ENCODE measurements at regions not wholly inside any gene's neighbourhood (a gene's known extent, or its start where the extent isn't known, plus 50 kb on each side); places are given as distances from the start of the nearest gene placed in this dataset.

DNA sequence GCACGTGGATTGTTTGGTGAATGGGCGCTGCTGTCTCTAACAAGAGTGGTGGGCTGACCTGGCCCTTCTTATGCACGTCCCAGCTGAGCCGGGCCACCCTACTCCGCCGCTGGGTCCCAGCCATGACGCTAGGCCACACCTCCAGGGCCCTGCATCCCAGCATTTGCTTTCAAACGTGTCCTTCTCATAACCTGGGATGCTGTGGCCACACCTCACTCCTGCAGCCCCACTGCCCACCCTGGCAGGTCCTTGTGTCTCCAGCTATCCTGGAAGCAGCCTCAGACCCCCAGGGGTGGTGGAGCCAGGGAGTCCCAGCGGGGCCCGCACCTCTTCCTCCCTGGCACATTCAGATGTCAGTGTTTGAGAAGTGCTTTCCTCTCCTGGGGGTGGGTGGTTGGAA is 168.6 kb downstream of the IRF8 start:
- no peak overlapping the region for H3K4me3 ChIP-seq (ENCODE audit: control insufficient read depth in 1 of 7, extremely low read depth in 1 of 7, insufficient read depth in 4 of 7, low read depth in 2 of 7, low read length in 6 of 7)
- no peaks in the 10 kb centered on the region for H3K36me3 ChIP-seq (ENCODE audit: control insufficient read depth in 4 of 4, insufficient read depth in 4 of 4, low read length in 3 of 4)
- ChIA-PET POLR2A (no interaction called here), CTCF (interaction anchor here (1.1 kb wide), 1 partner anchor 11 kb away, joined by 3 read pairs; no protein-coding TSS in a partner anchor)
- DNase-seq: no peak
- H3K27me3 ChIP-seq (replicated peaks in 2 of 5; ENCODE audit: control insufficient read depth in 4 of 5, insufficient read depth in 5 of 5, low read length in 4 of 5): peaks cover 0 to 44% (median 19%) of the 10 kb centered on the region in 5 experiments
- no peak overlapping the region for H3K27ac ChIP-seq (ENCODE audit: insufficient read depth in 1 of 2, low read depth in 1 of 2, low read length in 2 of 2, poor library complexity in 1 of 2, severe bottlenecking in 2 of 2)
- WGBS (ENCODE audit: insufficient coverage): 95% methylated on average over 8 of the region's 10 CpGs
- peaks cover 0 to 4% (median 0%) of the 10 kb centered on the region in 5 experiments for H3K9me3 ChIP-seq (ENCODE audit: control extremely low read depth in 1 of 5, control insufficient read depth in 4 of 5, insufficient read depth in 2 of 5, low read depth in 1 of 5, low read length in 4 of 5)
- peaks cover 0 to 8% (median 0%) of the 10 kb centered on the region in 4 experiments for H3K4me1 ChIP-seq (ENCODE audit: control extremely low read depth in 1 of 4, control insufficient read depth in 4 of 4, insufficient read depth in 4 of 4, low read length in 3 of 4)

GRCh38 chr16:86067936-86068335 is 169.0 kb downstream of the IRF8 start:
- Histone ChIP-seq H3K27ac (ENCODE audit: insufficient read depth in 1 of 2, low read depth in 1 of 2, low read length in 2 of 2, poor library complexity in 1 of 2, severe bottlenecking in 2 of 2) (no peak overlapping the region), H3K9me3 (ENCODE audit: control extremely low read depth in 1 of 5, control insufficient read depth in 4 of 5, insufficient read depth in 2 of 5, low read depth in 1 of 5, low read length in 4 of 5) (peaks cover 0 to 4% (median 0%) of the 10 kb centered on the region in 5 experiments), H3K27me3 (replicated peaks in 2 of 5; ENCODE audit: control insufficient read depth in 4 of 5, insufficient read depth in 5 of 5, low read length in 4 of 5) (peaks cover 0 to 46% (median 19%) of the 10 kb centered on the region in 5 experiments), H3K4me3 (ENCODE audit: control insufficient read depth in 1 of 7, extremely low read depth in 1 of 7, insufficient read depth in 4 of 7, low read depth in 2 of 7, low read length in 6 of 7) (no peak overlapping the region), H3K36me3 (ENCODE audit: control insufficient read depth in 4 of 4, insufficient read depth in 4 of 4, low read length in 3 of 4) (no peaks in the 10 kb centered on the region), H3K4me1 (ENCODE audit: control extremely low read depth in 1 of 4, control insufficient read depth in 4 of 4, insufficient read depth in 4 of 4, low read length in 3 of 4) (peaks cover 0 to 8% (median 0%) of the 10 kb centered on the region in 4 experiments)
- DNase-seq: no peak
- 91% methylated on average over 8 of the region's 8 CpGs for WGBS (ENCODE audit: insufficient coverage)
- CTCF ChIA-PET: no interaction called here
- POLR2A ChIA-PET: no interaction called here

DNA sequence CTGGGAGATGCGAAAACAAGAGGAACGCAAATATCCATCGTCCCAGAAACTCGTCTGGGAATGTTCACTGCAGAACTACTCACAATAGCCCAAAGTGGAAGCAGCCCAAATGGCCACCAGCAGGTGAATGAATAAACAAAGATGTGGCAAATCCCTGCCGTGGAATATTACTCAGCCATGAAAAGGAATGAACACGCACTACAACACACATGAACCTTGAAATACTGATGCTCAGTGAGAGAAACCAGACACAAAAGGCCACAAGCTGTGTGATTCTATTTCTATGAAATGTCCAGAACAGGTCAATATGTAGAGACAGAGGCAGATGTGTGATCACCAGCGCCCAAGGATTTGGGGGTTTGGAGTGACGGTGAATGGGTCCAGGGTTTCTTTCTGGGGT is 169.8 kb downstream of the IRF8 start:
- WGBS (ENCODE audit: insufficient coverage): 98% methylated on average over 8 of the region's 8 CpGs
- Histone ChIP-seq H3K36me3 (ENCODE audit: control insufficient read depth in 4 of 4, insufficient read depth in 4 of 4, low read length in 3 of 4) (no peaks in the 10 kb centered on the region), H3K9me3 (ENCODE audit: control extremely low read depth in 1 of 5, control insufficient read depth in 4 of 5, insufficient read depth in 2 of 5, low read depth in 1 of 5, low read length in 4 of 5) (peaks cover 0 to 4% (median 0%) of the 10 kb centered on the region in 5 experiments), H3K4me3 (ENCODE audit: control insufficient read depth in 1 of 7, extremely low read depth in 1 of 7, insufficient read depth in 4 of 7, low read depth in 2 of 7, low read length in 6 of 7) (no peak overlapping the region), H3K27ac (ENCODE audit: insufficient read depth in 1 of 2, low read depth in 1 of 2, low read length in 2 of 2, poor library complexity in 1 of 2, severe bottlenecking in 2 of 2) (no peak overlapping the region), H3K4me1 (ENCODE audit: control extremely low read depth in 1 of 4, control insufficient read depth in 4 of 4, insufficient read depth in 4 of 4, low read length in 3 of 4) (peaks cover 0 to 8% (median 0%) of the 10 kb centered on the region in 4 experiments), H3K27me3 (replicated peaks in 2 of 5; ENCODE audit: control insufficient read depth in 4 of 5, insufficient read depth in 5 of 5, low read length in 4 of 5) (peaks cover 0 to 51% (median 19%) of the 10 kb centered on the region in 5 experiments)
- ChIA-PET CTCF (no interaction called here), POLR2A (no interaction called here)
- no peak for DNase-seq

DNA sequence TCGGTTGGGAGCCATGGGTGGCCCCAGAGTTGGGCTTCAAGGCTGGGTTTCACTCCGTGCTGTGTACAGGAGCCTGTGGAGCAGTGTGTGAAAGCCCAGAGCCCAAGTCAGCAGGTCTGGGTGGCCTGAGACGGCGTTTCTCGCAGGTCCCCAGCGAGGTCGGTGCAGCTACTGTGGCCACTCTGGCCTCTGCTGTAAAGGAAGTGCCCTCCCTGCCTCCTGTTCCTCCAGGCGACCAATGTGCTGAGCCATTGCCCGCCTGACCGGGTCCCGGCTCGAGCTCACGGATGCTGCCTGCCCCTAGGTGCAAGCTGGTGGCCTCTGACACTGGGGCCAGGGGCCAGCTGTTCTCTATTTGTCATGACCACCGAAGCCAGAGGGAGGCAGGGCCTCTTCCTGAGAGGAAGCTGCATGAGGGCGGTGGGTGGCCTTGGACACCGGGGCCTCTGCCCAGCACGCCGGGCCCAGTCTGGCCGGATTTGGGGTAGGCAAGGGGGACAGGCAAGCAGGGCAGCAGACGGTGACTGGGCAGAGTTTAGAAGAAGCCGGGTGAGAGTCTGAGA is 170.9 kb downstream of the IRF8 start:
- CTCF ChIA-PET: interaction anchor here (1.1 to 4.4 kb wide), 4 partner anchors 20 to 448 kb away, joined by 3 to 36 read pairs (median 10); no protein-coding TSS in a partner anchor
- POLR2A ChIA-PET: no interaction called here
- no peak overlapping the region for H3K4me3 ChIP-seq (ENCODE audit: control insufficient read depth in 1 of 7, extremely low read depth in 1 of 7, insufficient read depth in 4 of 7, low read depth in 2 of 7, low read length in 6 of 7)
- peaks cover 0 to 8% (median 0%) of the 10 kb centered on the region in 4 experiments for H3K4me1 ChIP-seq (ENCODE audit: control extremely low read depth in 1 of 4, control insufficient read depth in 4 of 4, insufficient read depth in 4 of 4, low read length in 3 of 4)
- 36% methylated on average over 20 of the region's 21 CpGs for WGBS (ENCODE audit: insufficient coverage)
- DNase-seq: no peak
- no peaks in the 10 kb centered on the region for H3K36me3 ChIP-seq (ENCODE audit: control insufficient read depth in 4 of 4, insufficient read depth in 4 of 4, low read length in 3 of 4)
- peaks cover 0 to 56% (median 19%) of the 10 kb centered on the region in 5 experiments for H3K27me3 ChIP-seq (replicated peaks in 2 of 5; ENCODE audit: control insufficient read depth in 4 of 5, insufficient read depth in 5 of 5, low read length in 4 of 5)
- no peak overlapping the region for H3K27ac ChIP-seq (ENCODE audit: insufficient read depth in 1 of 2, low read depth in 1 of 2, low read length in 2 of 2, poor library complexity in 1 of 2, severe bottlenecking in 2 of 2)
- peaks cover 0 to 4% (median 0%) of the 10 kb centered on the region in 5 experiments for H3K9me3 ChIP-seq (ENCODE audit: control extremely low read depth in 1 of 5, control insufficient read depth in 4 of 5, insufficient read depth in 2 of 5, low read depth in 1 of 5, low read length in 4 of 5)

- H3K4me3 ChIP-seq (ENCODE audit: control insufficient read depth in 1 of 7, extremely low read depth in 1 of 7, insufficient read depth in 4 of 7, low read depth in 2 of 7, low read length in 6 of 7): no peak overlapping the region
- H3K36me3 ChIP-seq (ENCODE audit: control insufficient read depth in 4 of 4, insufficient read depth in 4 of 4, low read length in 3 of 4): no peaks in the 10 kb centered on the region
- WGBS (ENCODE audit: insufficient coverage): 96% methylated on average over 5 of the region's 6 CpGs
- peaks cover 0 to 60% (median 19%) of the 10 kb centered on the region in 5 experiments for H3K27me3 ChIP-seq (replicated peaks in 2 of 5; ENCODE audit: control insufficient read depth in 4 of 5, insufficient read depth in 5 of 5, low read length in 4 of 5)
- peaks cover 0 to 4% (median 0%) of the 10 kb centered on the region in 5 experiments for H3K9me3 ChIP-seq (ENCODE audit: control extremely low read depth in 1 of 5, control insufficient read depth in 4 of 5, insufficient read depth in 2 of 5, low read depth in 1 of 5, low read length in 4 of 5)
- DNase-seq: no peak
- ChIA-PET POLR2A (no interaction called here), CTCF (interaction anchor here (1.1 to 4.4 kb wide), 4 partner anchors 21 to 447 kb away, joined by 3 to 36 read pairs (median 10); no protein-coding TSS in a partner anchor)
- peaks cover 0 to 8% (median 0%) of the 10 kb centered on the region in 4 experiments for H3K4me1 ChIP-seq (ENCODE audit: control extremely low read depth in 1 of 4, control insufficient read depth in 4 of 4, insufficient read depth in 4 of 4, low read length in 3 of 4)
- H3K27ac ChIP-seq (ENCODE audit: insufficient read depth in 1 of 2, low read depth in 1 of 2, low read length in 2 of 2, poor library complexity in 1 of 2, severe bottlenecking in 2 of 2): no peak overlapping the region
Observed at GRCh38 chr16:86070484-86070883, 171.5 kb downstream of the IRF8 start.

DNA sequence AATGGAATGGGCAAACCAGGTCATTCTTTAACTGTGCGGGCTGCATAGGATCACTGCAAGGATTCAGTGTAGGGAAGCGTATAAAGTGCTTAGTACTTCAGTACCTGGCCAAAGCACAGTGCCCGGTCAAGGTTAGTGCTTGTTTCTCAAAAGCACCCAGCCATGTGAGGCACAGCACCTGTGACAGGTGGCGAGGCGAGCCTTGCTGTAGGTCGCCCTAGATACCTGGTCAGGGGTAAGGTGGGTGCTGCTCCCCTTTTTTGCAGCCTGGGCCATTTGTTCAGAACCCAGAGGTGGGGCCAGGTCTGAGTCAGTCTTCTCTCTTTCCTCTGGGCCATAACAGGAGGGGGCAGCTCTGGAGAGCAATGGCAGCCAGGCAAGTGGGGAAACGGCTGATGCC is 172.0 kb downstream of the IRF8 start:
- peaks cover 0 to 8% (median 0%) of the 10 kb centered on the region in 4 experiments for H3K4me1 ChIP-seq (ENCODE audit: control extremely low read depth in 1 of 4, control insufficient read depth in 4 of 4, insufficient read depth in 4 of 4, low read length in 3 of 4)
- no peak for DNase-seq
- peaks cover 0 to 4% (median 0%) of the 10 kb centered on the region in 5 experiments for H3K9me3 ChIP-seq (ENCODE audit: control extremely low read depth in 1 of 5, control insufficient read depth in 4 of 5, insufficient read depth in 2 of 5, low read depth in 1 of 5, low read length in 4 of 5)
- no peak overlapping the region for H3K27ac ChIP-seq (ENCODE audit: insufficient read depth in 1 of 2, low read depth in 1 of 2, low read length in 2 of 2, poor library complexity in 1 of 2, severe bottlenecking in 2 of 2)
- no peaks in the 10 kb centered on the region for H3K36me3 ChIP-seq (ENCODE audit: control insufficient read depth in 4 of 4, insufficient read depth in 4 of 4, low read length in 3 of 4)
- WGBS (ENCODE audit: insufficient coverage): 99% methylated on average over 6 of the region's 7 CpGs
- H3K4me3 ChIP-seq (ENCODE audit: control insufficient read depth in 1 of 7, extremely low read depth in 1 of 7, insufficient read depth in 4 of 7, low read depth in 2 of 7, low read length in 6 of 7): no peak overlapping the region
- CTCF ChIA-PET: interaction anchor here (1.1 to 4.4 kb wide), 5 partner anchors 21 to 450 kb away, joined by 3 to 36 read pairs (median 7); no protein-coding TSS in a partner anchor
- POLR2A ChIA-PET: no interaction called here
- H3K27me3 ChIP-seq (replicated peaks in 2 of 5; ENCODE audit: control insufficient read depth in 4 of 5, insufficient read depth in 5 of 5, low read length in 4 of 5): peaks cover 0 to 63% (median 19%) of the 10 kb centered on the region in 5 experiments

GRCh38 chr16:86071611-86072240 is 172.8 kb downstream of the IRF8 start:
- CTCF ChIA-PET: interaction anchor here (1.4 to 4.4 kb wide), 3 partner anchors 27 to 449 kb away, joined by 4 to 36 read pairs (median 7); no protein-coding TSS in a partner anchor
- H3K4me1 ChIP-seq (ENCODE audit: control extremely low read depth in 1 of 4, control insufficient read depth in 4 of 4, insufficient read depth in 4 of 4, low read length in 3 of 4): peaks cover 0 to 8% (median 0%) of the 10 kb centered on the region in 4 experiments
- DNase-seq: no peak
- peaks cover 0 to 64% (median 16%) of the 10 kb centered on the region in 5 experiments for H3K27me3 ChIP-seq (replicated peaks in 2 of 5; ENCODE audit: control insufficient read depth in 4 of 5, insufficient read depth in 5 of 5, low read length in 4 of 5)
- peaks cover 0 to 4% (median 0%) of the 10 kb centered on the region in 5 experiments for H3K9me3 ChIP-seq (ENCODE audit: control extremely low read depth in 1 of 5, control insufficient read depth in 4 of 5, insufficient read depth in 2 of 5, low read depth in 1 of 5, low read length in 4 of 5)
- H3K36me3 ChIP-seq (ENCODE audit: control insufficient read depth in 4 of 4, insufficient read depth in 4 of 4, low read length in 3 of 4): no peaks in the 10 kb centered on the region
- H3K4me3 ChIP-seq (ENCODE audit: control insufficient read depth in 1 of 7, extremely low read depth in 1 of 7, insufficient read depth in 4 of 7, low read depth in 2 of 7, low read length in 6 of 7): no peak overlapping the region
- POLR2A ChIA-PET: no interaction called here
- 83% methylated on average over 9 of the region's 12 CpGs for WGBS (ENCODE audit: insufficient coverage)
- no peak overlapping the region for H3K27ac ChIP-seq (ENCODE audit: insufficient read depth in 1 of 2, low read depth in 1 of 2, low read length in 2 of 2, poor library complexity in 1 of 2, severe bottlenecking in 2 of 2)
